Glomerular visceral epithelial cell (primary cell): ENCODE measurements at regions not wholly inside any gene's neighbourhood (a gene's known extent, or its start where the extent isn't known, plus 50 kb on each side); places are given as distances from the start of the nearest gene placed in this dataset.
"Not testable (repeated sequence)": the region's sequence is repeated elsewhere in the genome, so short reads cannot be mapped to it uniquely, and the experiment has no call there.

Source experiments
- DNase-seq: peaks from one replicate; pipeline ENCODE4 v3.0.0-alpha.2; 2016; ENCODE audit errors: extremely low spot score

DNA sequence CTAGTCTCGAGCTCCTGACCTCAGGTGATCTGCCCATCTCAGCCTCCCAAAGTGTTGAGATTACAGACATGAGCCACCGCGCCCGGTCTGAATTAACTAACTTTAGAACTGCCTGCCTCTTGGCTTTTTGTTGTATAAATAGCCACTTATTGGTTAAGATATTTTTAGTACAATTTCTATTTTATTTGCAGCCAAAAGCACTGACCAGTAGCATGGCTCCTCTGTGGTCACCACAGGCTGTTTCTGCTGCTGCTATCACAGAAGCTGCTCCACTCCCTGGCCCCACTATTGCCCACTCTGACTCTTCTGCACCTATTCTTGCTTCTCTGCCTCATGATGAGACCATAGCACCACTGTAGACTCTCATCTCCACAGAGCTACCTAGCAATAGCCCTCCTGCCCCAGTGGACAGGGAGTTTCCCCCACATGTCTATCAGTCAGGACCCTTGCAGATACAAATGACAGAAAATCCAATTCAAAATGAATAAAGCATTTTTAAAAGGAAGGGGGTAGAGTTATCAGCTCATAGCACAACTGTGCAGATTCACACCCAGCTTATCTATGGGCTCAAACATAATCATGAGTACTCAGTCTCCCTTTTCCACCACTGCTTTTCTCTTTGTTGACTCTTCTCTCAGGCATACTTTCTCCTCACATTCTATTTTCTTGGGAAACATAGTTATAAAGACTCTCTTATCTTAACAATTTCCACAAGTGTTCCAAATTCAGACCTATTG, 151.8 kb upstream of the EPB41L4A start:
- DNase-seq, result no peak

DNA sequence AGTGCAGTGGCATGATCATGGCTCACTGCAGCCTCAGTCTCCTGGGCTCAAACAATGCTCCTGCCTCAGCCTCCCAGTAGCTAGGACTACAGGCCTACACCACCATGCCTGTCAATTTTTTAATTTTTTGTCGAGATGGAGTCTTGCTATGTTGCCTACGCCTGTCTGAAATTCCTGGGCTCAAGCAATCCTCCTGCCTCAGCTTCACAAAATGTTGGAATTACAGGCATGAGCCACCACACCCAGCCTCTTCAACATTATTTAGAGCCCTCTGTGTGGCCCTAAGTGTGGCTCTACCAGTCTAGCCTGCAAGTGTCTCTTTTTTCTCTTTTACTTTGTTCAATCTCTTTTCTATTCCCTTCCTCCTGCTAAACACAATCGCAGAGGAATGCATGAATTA, 154.4 kb upstream of the EPB41L4A start:
- DNase-seq, result no peak

- no peak for DNase-seq
These were observed 155.5 kb upstream of the EPB41L4A start for GRCh38 chr5:112574536-112574935.

DNA sequence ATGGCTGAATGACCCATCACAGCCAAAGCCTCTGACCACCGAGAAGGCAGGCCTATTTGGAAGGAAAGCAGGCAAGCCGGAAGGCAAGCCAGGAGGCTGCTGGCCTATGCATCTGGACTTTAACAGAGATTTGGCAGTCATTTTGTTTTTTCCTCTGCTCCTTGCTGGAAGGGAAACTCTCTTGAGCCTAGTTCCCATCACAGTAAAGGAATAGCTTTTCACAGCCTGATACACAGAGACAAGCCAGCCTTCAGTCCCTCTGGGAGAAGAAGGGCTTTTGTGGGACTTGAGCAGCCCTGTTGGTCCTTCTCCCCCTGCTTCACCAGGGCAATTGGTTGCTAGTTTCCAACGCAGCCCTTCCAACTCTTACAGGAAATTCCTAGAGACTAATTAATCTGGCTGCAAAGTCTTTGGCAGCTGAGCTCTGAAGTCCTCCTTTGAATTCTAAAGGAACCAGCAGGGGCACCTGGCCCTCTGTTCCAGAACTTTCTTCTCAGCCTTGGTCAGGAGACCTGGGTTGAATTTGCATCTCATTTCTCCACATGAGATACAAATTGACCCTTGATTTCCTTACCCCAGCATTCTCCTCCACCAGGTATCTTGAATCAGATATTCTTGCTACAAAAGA, 157.3 kb upstream of the EPB41L4A start:
- DNase-seq, result no peak

GRCh38 chr5:112579599-112580170, 158.0 kb upstream of the APC start:
- no peak for DNase-seq

GRCh38 chr5:112581811-112582320, 155.8 kb upstream of the APC start:
- DNase-seq, result no peak

GRCh38 chr5:112583166-112583565, 154.5 kb upstream of the APC start:
- DNase-seq, result no peak

GRCh38 chr5:112584781-112585180, 152.9 kb upstream of the APC start:
- DNase-seq, result no peak

GRCh38 chr5:112586596-112587062, 151.1 kb upstream of the APC start:
- DNase-seq, result no peak

DNA sequence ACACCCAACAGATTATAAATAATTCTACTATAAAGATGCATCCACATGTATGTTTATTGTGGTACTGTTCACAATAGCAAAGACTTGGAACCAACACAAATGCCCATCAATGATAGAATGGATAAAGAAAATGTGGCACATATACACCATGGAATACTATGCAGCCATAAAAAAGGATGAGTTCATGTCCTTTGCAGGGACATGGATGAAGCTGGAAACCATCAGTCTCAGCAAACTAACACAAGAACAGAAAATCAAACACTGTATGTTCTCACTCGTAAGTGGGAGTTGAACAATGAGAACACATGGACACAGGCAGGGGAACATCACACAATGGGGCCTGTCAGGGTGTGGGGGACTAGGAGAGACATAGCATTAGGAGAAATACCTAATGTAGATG, 146.8 kb upstream of the APC start:
- DNase-seq, result not testable (repeated sequence)

DNA sequence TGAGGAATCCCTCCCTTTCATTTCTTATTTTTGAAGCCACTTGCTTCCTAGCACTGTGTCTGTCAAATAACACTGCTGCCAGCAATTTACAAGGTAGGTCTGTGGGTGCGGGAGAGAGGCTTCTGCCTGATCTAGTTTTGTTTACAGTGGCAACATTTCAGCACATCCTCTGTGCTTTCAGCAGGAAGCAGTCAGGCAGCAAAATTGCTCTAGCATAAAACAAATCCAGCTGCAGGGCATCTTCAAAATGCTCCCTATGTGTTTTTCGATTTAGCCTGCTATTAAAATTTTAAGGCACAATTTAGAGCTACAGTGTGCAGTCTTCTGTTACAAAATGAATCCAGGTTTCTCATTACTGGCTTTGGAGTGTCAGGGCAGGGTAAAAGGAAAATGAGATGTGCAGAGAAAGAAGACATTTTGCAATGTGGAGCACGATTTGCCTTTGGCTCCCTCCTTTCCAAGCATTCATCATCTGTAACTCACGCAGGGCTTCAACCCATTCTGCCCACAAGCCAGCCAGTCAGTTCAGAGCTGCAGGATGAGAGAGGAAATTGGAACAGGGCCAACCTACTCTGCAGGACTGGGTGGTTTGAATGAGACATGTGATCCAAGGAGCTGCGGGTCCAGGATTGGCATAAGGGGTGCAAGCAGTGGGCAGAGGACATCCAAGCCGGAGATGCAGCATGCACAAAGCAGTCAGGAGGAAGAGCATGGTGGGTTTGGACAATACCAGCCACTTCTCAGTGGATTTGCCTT, 143.4 kb upstream of the APC start:
- DNase-seq, result no peak

- DNase-seq, result no peak
These were observed 142.7 kb upstream of the APC start for GRCh38 chr5:112594941-112595340.

- DNase-seq, result no peak
These were observed 139.9 kb upstream of the APC start for GRCh38 chr5:112597831-112598230.

DNA sequence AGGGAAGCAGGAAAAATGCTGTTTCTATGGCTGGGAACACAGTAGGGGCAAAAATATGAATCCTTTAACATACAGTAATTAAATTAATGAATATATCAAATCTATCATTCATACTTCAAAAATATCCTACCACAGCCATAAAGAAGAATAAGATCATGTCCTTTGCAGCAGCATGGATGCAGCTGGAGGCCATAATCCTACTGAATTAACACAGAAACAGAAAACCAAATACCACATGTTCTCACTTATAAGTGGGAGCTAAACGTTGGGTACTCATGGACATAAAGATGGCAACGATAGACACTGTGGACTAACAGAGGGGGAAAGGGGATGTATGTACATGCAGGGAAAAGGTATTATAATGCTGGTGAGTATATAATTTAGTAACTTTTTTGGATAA, 137.2 kb upstream of the APC start:
- not testable (repeated sequence) for DNase-seq

GRCh38 chr5:112604732-112605630, 132.7 kb upstream of the APC start:
- DNase-seq, result no peak

DNA sequence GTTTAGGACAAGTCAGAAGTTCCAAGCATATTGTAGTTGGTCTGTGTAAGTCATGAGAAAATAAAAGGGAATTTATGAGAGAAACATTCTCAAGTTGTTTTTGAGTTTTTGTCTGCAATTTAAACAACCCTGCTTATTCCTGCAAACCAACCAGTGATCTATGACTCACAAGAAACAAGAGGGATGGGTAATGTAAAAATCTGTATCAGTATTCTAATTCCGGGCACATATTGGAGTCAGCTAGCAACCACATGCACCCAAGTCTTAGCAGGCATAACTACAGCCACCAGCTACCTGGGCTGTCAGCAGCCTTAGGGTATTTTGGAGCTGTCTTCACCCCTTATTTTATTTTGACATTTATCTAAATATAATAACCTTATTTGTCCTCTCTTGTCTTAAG, 128.7 kb upstream of the APC start:
- no peak for DNase-seq

DNA sequence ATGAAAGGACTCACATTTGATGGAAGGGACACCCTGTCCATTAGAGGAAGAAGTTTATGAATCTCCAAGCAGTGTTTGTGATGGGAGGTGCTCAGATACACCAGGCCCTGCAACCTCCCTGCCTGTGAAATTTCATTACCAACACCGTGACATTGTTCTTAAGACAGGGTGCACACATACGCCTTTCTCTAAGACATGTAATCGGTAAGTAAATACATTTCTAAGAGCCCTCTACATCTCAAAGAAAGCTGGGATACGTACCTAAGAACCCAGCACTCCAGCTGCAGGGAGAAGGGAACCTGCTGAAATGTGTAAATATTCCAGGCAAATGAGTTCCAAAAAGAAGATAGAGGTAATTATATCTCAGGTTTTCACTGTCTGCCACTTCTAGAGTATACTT, 125.0 kb upstream of the APC start:
- no peak for DNase-seq

DNA sequence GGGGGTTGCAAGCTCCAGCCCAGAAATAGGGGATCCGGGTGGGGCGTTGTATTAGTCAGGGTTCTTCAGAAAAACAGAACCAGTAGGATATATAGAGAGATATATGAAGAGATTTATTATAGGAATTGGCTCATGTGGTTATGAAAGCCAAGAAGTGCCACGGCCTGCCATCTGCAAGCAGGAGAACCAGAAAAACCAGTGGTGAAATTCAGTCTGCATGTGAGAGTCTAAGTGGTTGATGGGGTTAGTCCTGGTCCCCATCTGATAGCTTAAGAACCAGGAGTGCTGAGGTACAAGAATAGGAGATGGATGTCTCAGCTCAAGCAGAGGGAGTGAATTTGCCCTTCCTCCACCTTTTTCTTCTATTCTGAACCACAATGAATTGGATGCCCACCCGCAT, 123.4 kb upstream of the APC start:
- DNase-seq, result no peak

DNA sequence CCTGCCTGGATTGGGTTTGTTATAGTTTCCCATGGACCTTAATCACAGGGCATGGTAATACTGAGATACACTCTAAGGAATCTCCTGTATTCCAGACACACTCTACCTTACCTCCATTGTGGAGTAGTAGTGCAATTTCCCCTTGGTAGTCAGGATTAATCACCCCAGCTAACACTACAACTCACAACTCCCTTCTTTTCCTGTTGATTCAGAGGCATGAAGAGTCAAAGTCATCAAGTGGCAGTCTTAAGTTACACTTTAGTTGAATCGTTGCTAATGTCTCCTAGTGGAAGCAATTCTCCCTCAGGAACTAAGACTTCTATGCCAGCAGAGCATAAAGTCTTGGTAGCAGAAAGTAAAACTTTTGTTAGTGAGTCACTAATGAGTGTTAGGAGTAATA, 122.7 kb upstream of the APC start:
- DNase-seq, result no peak

DNA sequence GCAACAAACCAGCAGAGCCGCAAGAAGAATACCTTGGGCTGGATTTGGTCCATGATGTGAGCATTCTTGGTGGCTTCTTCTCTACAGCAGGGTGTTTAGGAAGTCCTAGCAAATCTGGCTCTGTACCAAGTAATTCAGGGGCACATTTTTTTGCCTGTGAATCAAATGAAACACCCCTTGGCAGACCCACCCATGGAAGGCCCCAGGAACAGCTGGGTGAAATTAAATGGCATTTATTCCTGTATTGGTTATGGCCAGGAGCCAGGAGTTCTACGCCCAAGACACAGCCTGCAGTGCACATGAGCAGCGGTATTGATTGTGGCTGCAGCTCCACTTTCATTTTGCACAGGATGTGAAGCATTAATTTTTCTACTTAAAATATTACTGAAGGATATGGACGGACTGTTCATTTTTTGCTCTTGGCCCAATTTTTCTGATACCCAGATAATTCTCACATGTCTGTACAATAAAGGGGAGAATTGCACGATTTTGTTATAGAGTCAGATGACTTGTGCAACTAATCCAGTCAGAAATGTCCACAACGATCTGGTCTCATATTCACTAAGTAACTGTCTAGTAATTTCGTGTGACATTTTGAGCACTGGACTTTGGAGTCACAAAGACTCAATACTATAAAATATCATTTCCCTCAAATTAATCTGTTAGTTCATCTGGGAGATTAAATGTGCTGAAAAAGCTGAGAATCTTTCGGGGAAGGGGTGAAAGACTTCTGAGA, 120.7 kb upstream of the APC start:
- DNase-seq, result no peak

DNA sequence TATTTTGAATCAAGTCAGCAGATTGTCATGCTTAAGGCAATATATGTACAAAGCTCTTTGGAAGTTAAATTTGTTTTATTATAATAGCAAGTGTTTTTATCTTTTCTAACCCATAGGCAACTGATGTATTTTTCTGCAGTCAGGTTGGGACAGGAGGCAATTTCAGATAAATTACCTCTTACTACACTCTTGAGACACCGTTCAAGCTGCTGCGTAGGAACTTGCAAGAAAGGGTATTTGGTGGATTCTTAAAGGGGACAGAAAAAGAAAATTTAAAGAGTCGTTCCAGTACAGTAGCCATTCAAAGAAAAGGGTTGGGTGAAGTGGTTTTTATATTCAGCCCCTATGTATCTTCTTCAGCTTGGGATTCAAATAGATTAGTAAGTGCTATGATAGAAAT, 112.4 kb upstream of the APC start:
- DNase-seq, result no peak
